ENCODE measurements at regions not wholly inside any gene's neighbourhood (a gene's known extent, or its start where the extent isn't known, plus 50 kb on each side); places are given as distances from the start of the nearest gene placed in this dataset.

- H3K27ac ChIP-seq (ENCODE audit: low read depth, low read length) = no peak overlapping the region
- H3K27me3 ChIP-seq (ENCODE audit: control insufficient read depth, insufficient read depth, low read length) = no peaks in the 10 kb centered on the region
- H3K36me3 ChIP-seq (ENCODE audit: control insufficient read depth, insufficient read depth, low read length) = no peaks in the 10 kb centered on the region
- H3K9ac ChIP-seq (ENCODE audit: low read length) = no peak overlapping the region
- H3K9me3 ChIP-seq (ENCODE audit: control insufficient read depth, insufficient read depth, low read depth, low read length) = no peaks in the 10 kb centered on the region
- H3K4me3 ChIP-seq (ENCODE audit: low read depth, low read length) = no peak overlapping the region
- peaks cover 16% of the 10 kb centered on the region for H3K4me1 ChIP-seq (ENCODE audit: control insufficient read depth, insufficient read depth, low read length)
These were observed 1331.7 kb upstream of the WWC1 start for GRCh38 chr5:166959766-166960165.

GRCh38 chr5:166961028-166961427 lies 1330.4 kb upstream of the WWC1 start:
- peaks cover 16% of the 10 kb centered on the region for H3K4me1 ChIP-seq (ENCODE audit: control insufficient read depth, insufficient read depth, low read length)
- no peak overlapping the region for H3K4me3 ChIP-seq (ENCODE audit: low read depth, low read length)
- H3K27ac ChIP-seq (ENCODE audit: low read depth, low read length) = no peak overlapping the region
- no peaks in the 10 kb centered on the region for H3K36me3 ChIP-seq (ENCODE audit: control insufficient read depth, insufficient read depth, low read length)
- H3K9ac ChIP-seq (ENCODE audit: low read length) = no peak overlapping the region
- no peaks in the 10 kb centered on the region for H3K9me3 ChIP-seq (ENCODE audit: control insufficient read depth, insufficient read depth, low read depth, low read length)
- no peaks in the 10 kb centered on the region for H3K27me3 ChIP-seq (ENCODE audit: control insufficient read depth, insufficient read depth, low read length)

- Histone ChIP-seq H3K4me3 (ENCODE audit: low read depth, low read length) (no peak overlapping the region), H3K36me3 (ENCODE audit: control insufficient read depth, insufficient read depth, low read length) (no peaks in the 10 kb centered on the region), H3K9ac (ENCODE audit: low read length) (no peak overlapping the region), H3K27ac (ENCODE audit: low read depth, low read length) (no peak overlapping the region), H3K9me3 (ENCODE audit: control insufficient read depth, insufficient read depth, low read depth, low read length) (no peaks in the 10 kb centered on the region), H3K27me3 (ENCODE audit: control insufficient read depth, insufficient read depth, low read length) (no peaks in the 10 kb centered on the region), H3K4me1 (ENCODE audit: control insufficient read depth, insufficient read depth, low read length) (peaks cover 16% of the 10 kb centered on the region)
These were observed 1329.5 kb upstream of the WWC1 start for GRCh38 chr5:166961913-166962312.

- no peak overlapping the region for H3K27ac ChIP-seq (ENCODE audit: low read depth, low read length)
- peaks cover 16% of the 10 kb centered on the region for H3K4me1 ChIP-seq (ENCODE audit: control insufficient read depth, insufficient read depth, low read length)
- no peak overlapping the region for H3K4me3 ChIP-seq (ENCODE audit: low read depth, low read length)
- no peaks in the 10 kb centered on the region for H3K27me3 ChIP-seq (ENCODE audit: control insufficient read depth, insufficient read depth, low read length)
- no peaks in the 10 kb centered on the region for H3K36me3 ChIP-seq (ENCODE audit: control insufficient read depth, insufficient read depth, low read length)
- no peak overlapping the region for H3K9ac ChIP-seq (ENCODE audit: low read length)
- H3K9me3 ChIP-seq (ENCODE audit: control insufficient read depth, insufficient read depth, low read depth, low read length) = no peaks in the 10 kb centered on the region
These were observed 1329.0 kb upstream of the WWC1 start for GRCh38 chr5:166962461-166962860.

- no peaks in the 10 kb centered on the region for H3K36me3 ChIP-seq (ENCODE audit: control insufficient read depth, insufficient read depth, low read length)
- no peak overlapping the region for H3K27ac ChIP-seq (ENCODE audit: low read depth, low read length)
- H3K27me3 ChIP-seq (ENCODE audit: control insufficient read depth, insufficient read depth, low read length) = no peaks in the 10 kb centered on the region
- H3K9me3 ChIP-seq (ENCODE audit: control insufficient read depth, insufficient read depth, low read depth, low read length) = no peaks in the 10 kb centered on the region
- H3K4me1 ChIP-seq (ENCODE audit: control insufficient read depth, insufficient read depth, low read length) = peaks cover 16% of the 10 kb centered on the region
- no peak overlapping the region for H3K9ac ChIP-seq (ENCODE audit: low read length)
- no peak overlapping the region for H3K4me3 ChIP-seq (ENCODE audit: low read depth, low read length)
These were observed 1327.8 kb upstream of the WWC1 start for GRCh38 chr5:166963596-166963995.

GRCh38 chr5:166977911-166978422 lies 1313.5 kb upstream of the WWC1 start:
- Histone ChIP-seq H3K36me3 (ENCODE audit: control insufficient read depth, insufficient read depth, low read length) (no peaks in the 10 kb centered on the region), H3K4me3 (ENCODE audit: low read depth, low read length) (peak overlapping the region; percentile 89), H3K27ac (ENCODE audit: low read depth, low read length) (no peak overlapping the region), H3K9me3 (ENCODE audit: control insufficient read depth, insufficient read depth, low read depth, low read length) (no peaks in the 10 kb centered on the region), H3K9ac (ENCODE audit: low read length) (peak overlapping the region; percentile 67), H3K27me3 (ENCODE audit: control insufficient read depth, insufficient read depth, low read length) (peaks cover 34% of the 10 kb centered on the region), H3K4me1 (ENCODE audit: control insufficient read depth, insufficient read depth, low read length) (peaks cover 15% of the 10 kb centered on the region; the same call in 1 of the 2 replicates)

GRCh38 chr5:166979307-166979895 lies 1312.0 kb upstream of the WWC1 start:
- no peaks in the 10 kb centered on the region for H3K36me3 ChIP-seq (ENCODE audit: control insufficient read depth, insufficient read depth, low read length)
- H3K27ac ChIP-seq (ENCODE audit: low read depth, low read length) = no peak overlapping the region
- H3K4me1 ChIP-seq (ENCODE audit: control insufficient read depth, insufficient read depth, low read length) = peaks cover 15% of the 10 kb centered on the region; the same call in 1 of the 2 replicates
- peaks cover 34% of the 10 kb centered on the region for H3K27me3 ChIP-seq (ENCODE audit: control insufficient read depth, insufficient read depth, low read length)
- H3K9ac ChIP-seq (ENCODE audit: low read length) = no peak overlapping the region
- peak overlapping the region; percentile 89 for H3K4me3 ChIP-seq (ENCODE audit: low read depth, low read length)
- no peaks in the 10 kb centered on the region for H3K9me3 ChIP-seq (ENCODE audit: control insufficient read depth, insufficient read depth, low read depth, low read length)

GRCh38 chr5:166980666-166981065 lies 1310.8 kb upstream of the WWC1 start:
- no peaks in the 10 kb centered on the region for H3K9me3 ChIP-seq (ENCODE audit: control insufficient read depth, insufficient read depth, low read depth, low read length)
- peaks cover 34% of the 10 kb centered on the region for H3K27me3 ChIP-seq (ENCODE audit: control insufficient read depth, insufficient read depth, low read length)
- H3K36me3 ChIP-seq (ENCODE audit: control insufficient read depth, insufficient read depth, low read length) = no peaks in the 10 kb centered on the region
- H3K4me1 ChIP-seq (ENCODE audit: control insufficient read depth, insufficient read depth, low read length) = peaks cover 15% of the 10 kb centered on the region; the same call in 1 of the 2 replicates
- no peak overlapping the region for H3K27ac ChIP-seq (ENCODE audit: low read depth, low read length)
- H3K4me3 ChIP-seq (ENCODE audit: low read depth, low read length) = no peak overlapping the region
- H3K9ac ChIP-seq (ENCODE audit: low read length) = no peak overlapping the region

GRCh38 chr5:166982226-166982625 lies 1309.2 kb upstream of the WWC1 start:
- H3K4me1 ChIP-seq (ENCODE audit: control insufficient read depth, insufficient read depth, low read length) = peaks cover 15% of the 10 kb centered on the region; the same call in 1 of the 2 replicates
- no peak overlapping the region for H3K4me3 ChIP-seq (ENCODE audit: low read depth, low read length)
- no peak overlapping the region for H3K9ac ChIP-seq (ENCODE audit: low read length)
- no peaks in the 10 kb centered on the region for H3K9me3 ChIP-seq (ENCODE audit: control insufficient read depth, insufficient read depth, low read depth, low read length)
- no peak overlapping the region for H3K27ac ChIP-seq (ENCODE audit: low read depth, low read length)
- no peaks in the 10 kb centered on the region for H3K36me3 ChIP-seq (ENCODE audit: control insufficient read depth, insufficient read depth, low read length)
- H3K27me3 ChIP-seq (ENCODE audit: control insufficient read depth, insufficient read depth, low read length) = peaks cover 31% of the 10 kb centered on the region

GRCh38 chr5:166991601-166992000 lies 1299.8 kb upstream of the WWC1 start:
- no peaks in the 10 kb centered on the region for H3K27me3 ChIP-seq (ENCODE audit: control insufficient read depth, insufficient read depth, low read length)

GRCh38 chr5:166992108-166992507 lies 1299.3 kb upstream of the WWC1 start:
- H3K9ac ChIP-seq (ENCODE audit: low read length) = no peak overlapping the region
- no peaks in the 10 kb centered on the region for H3K36me3 ChIP-seq (ENCODE audit: control insufficient read depth, insufficient read depth, low read length)
- peaks cover 10% of the 10 kb centered on the region for H3K4me1 ChIP-seq (ENCODE audit: control insufficient read depth, insufficient read depth, low read length)
- no peak overlapping the region for H3K27ac ChIP-seq (ENCODE audit: low read depth, low read length)
- no peaks in the 10 kb centered on the region for H3K9me3 ChIP-seq (ENCODE audit: control insufficient read depth, insufficient read depth, low read depth, low read length)
- no peaks in the 10 kb centered on the region for H3K27me3 ChIP-seq (ENCODE audit: control insufficient read depth, insufficient read depth, low read length)
- no peak overlapping the region for H3K4me3 ChIP-seq (ENCODE audit: low read depth, low read length)

More at GRCh38 chr5:166991601-166992000, 1299.8 kb upstream of the WWC1 start:
- Histone ChIP-seq H3K4me1 (ENCODE audit: control insufficient read depth, insufficient read depth, low read length) (peaks cover 10% of the 10 kb centered on the region), H3K9ac (ENCODE audit: low read length) (no peak overlapping the region), H3K9me3 (ENCODE audit: control insufficient read depth, insufficient read depth, low read depth, low read length) (no peaks in the 10 kb centered on the region), H3K36me3 (ENCODE audit: control insufficient read depth, insufficient read depth, low read length) (no peaks in the 10 kb centered on the region), H3K4me3 (ENCODE audit: low read depth, low read length) (no peak overlapping the region), H3K27ac (ENCODE audit: low read depth, low read length) (no peak overlapping the region)
